ENCODE measurements at regions not wholly inside any gene's neighbourhood (a gene's known extent, or its start where the extent isn't known, plus 50 kb on each side); places are given as distances from the start of the nearest gene placed in this dataset.

DNA sequence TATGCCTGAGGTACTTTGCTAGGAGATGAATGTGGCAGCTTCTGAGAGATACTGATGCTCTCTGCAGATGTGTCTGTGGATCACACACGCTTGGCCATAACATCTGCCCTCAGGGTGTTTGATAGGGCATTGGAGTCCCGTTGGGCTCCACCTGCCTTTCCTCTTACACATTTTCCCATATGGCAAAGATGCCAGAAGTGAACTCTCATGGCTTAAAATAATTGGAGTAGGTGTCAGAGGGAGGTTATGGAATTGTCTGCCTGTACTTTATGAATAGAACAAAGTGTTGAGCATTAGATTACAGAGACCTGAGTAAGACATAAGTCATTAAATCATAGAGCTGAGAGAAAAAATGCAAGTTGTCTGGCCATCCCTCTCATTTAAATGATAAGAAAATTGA lies 75.3 kb upstream of the PNPT1 start:
- ATAC-seq (no peak), DNase-seq (ENCODE audit: low read depth, low spot score) (no peak), FAIRE-seq (no peak)
- in situ Hi-C loops (cut with MboI), result no loop called here
- H3K79me2 ChIP-seq (ENCODE audit: control insufficient read depth, insufficient read depth, low read length), result no peaks in the 10 kb centered on the region
- RAD21 ChIA-PET (ENCODE audit: unreplicated experiment), result no interaction called here
- no peak overlapping the region for H3K4me3 ChIP-seq
- H3K36me3 ChIP-seq (ENCODE audit: control insufficient read depth in 2 of 2, insufficient read depth in 2 of 2, low read length in 1 of 2), result no peaks in the 10 kb centered on the region
- CTCF ChIA-PET, result interaction anchor here (0.7 kb wide), 1 partner anchor 186 kb away, joined by 3 read pairs; no protein-coding TSS in a partner anchor
- 0% methylated on average over 2 of the region's 2 CpGs for WGBS (ENCODE audit: insufficient coverage, insufficient replicate concordance, low lambda C conversion rate, missing lambda C conversion rate)
- no peak overlapping the region for H3K9ac ChIP-seq (ENCODE audit: control insufficient read depth, insufficient read depth, low read length)
- no TSS peak for BruUV-seq (replicated peaks)
- intact Hi-C loops (cut with micrococcal nuclease; ENCODE audit: unreplicated experiment), result no loop called here
- H3K9me3 ChIP-seq (replicated peaks; ENCODE audit: control insufficient read depth, insufficient read depth, low read length), result no peaks in the 10 kb centered on the region
- no peak overlapping the region for H2AFZ ChIP-seq (ENCODE audit: control insufficient read depth, low read depth, low read length)
- no peaks in the 10 kb centered on the region; a peak in 1 of 4 replicates for H3K27me3 ChIP-seq (replicated peaks in 1 of 2; ENCODE audit: control insufficient read depth in 2 of 2, insufficient read depth in 2 of 2, low read length in 1 of 2)
- SMC1A ChIA-PET (ENCODE audit: uncharacterized antibody, unreplicated experiment), result interaction anchor here (3.9 kb wide), 1 partner anchor 191 kb away, joined by 45 read pairs; no protein-coding TSS in a partner anchor
- H3K27ac ChIP-seq (ENCODE audit: control insufficient read depth, insufficient read depth), result no peak overlapping the region
- H3K4me2 ChIP-seq (ENCODE audit: control insufficient read depth, insufficient read depth), result no peak overlapping the region
- no peaks in the 10 kb centered on the region for H4K20me1 ChIP-seq (ENCODE audit: control insufficient read depth, insufficient read depth)
- H3K4me1 ChIP-seq (ENCODE audit: control insufficient read depth, insufficient read depth, low read length), result no peaks in the 10 kb centered on the region
- POLR2A ChIA-PET, result no interaction called here
- no peak for TF ChIP-seq ESRRA (IDR thresholded peaks at IDR 0.05; ENCODE audit: low read length)
- no peak for TF ChIP-seq ZNF384 (IDR thresholded peaks at IDR 0.05; ENCODE audit: borderline replicate concordance, low read depth, low read length)
- TF ChIP-seq, protein P1, sequence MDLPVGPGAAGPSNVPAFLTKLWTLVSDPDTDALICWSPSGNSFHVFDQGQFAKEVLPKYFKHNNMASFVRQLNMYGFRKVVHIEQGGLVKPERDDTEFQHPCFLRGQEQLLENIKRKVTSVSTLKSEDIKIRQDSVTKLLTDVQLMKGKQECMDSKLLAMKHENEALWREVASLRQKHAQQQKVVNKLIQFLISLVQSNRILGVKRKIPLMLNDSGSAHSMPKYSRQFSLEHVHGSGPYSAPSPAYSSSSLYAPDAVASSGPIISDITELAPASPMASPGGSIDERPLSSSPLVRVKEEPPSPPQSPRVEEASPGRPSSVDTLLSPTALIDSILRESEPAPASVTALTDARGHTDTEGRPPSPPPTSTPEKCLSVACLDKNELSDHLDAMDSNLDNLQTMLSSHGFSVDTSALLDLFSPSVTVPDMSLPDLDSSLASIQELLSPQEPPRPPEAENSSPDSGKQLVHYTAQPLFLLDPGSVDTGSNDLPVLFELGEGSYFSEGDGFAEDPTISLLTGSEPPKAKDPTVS (IDR thresholded peaks at IDR 0.05; ENCODE audit: low read depth, low read length), result no peak
- no peak for TF ChIP-seq NFYB (IDR thresholded peaks at IDR 0.05; ENCODE audit: insufficient read depth, low read depth, low read length)
- no peak for TF ChIP-seq SMAD1 (IDR thresholded peaks at IDR 0.05; ENCODE audit: low read depth, partially characterized antibody)
- TF ChIP-seq, protein P2, sequence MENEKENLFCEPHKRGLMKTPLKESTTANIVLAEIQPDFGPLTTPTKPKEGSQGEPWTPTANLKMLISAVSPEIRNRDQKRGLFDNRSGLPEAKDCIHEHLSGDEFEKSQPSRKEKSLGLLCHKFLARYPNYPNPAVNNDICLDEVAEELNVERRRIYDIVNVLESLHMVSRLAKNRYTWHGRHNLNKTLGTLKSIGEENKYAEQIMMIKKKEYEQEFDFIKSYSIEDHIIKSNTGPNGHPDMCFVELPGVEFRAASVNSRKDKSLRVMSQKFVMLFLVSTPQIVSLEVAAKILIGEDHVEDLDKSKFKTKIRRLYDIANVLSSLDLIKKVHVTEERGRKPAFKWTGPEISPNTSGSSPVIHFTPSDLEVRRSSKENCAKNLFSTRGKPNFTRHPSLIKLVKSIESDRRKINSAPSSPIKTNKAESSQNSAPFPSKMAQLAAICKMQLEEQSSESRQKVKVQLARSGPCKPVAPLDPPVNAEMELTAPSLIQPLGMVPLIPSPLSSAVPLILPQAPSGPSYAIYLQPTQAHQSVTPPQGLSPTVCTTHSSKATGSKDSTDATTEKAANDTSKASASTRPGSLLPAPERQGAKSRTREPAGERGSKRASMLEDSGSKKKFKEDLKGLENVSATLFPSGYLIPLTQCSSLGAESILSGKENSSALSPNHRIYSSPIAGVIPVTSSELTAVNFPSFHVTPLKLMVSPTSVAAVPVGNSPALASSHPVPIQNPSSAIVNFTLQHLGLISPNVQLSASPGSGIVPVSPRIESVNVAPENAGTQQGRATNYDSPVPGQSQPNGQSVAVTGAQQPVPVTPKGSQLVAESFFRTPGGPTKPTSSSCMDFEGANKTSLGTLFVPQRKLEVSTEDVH (IDR thresholded peaks at IDR 0.05; ENCODE audit: low read depth, partially characterized antibody), result no peak
- no peak for TF ChIP-seq CHD1 (IDR thresholded peaks at IDR 0.05; ENCODE audit: low read depth, low read length)
- TF ChIP-seq, protein P3, sequence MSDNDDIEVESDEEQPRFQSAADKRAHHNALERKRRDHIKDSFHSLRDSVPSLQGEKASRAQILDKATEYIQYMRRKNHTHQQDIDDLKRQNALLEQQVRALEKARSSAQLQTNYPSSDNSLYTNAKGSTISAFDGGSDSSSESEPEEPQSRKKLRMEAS (IDR thresholded peaks at IDR 0.05; ENCODE audit: low read depth, low read length), result no peak
- TF ChIP-seq SRF (IDR thresholded peaks at IDR 0.05; ENCODE audit: low read depth in 2 of 2, low read length in 2 of 2), result no peak
- TF ChIP-seq KLF5 (IDR thresholded peaks at IDR 0.05; ENCODE audit: partially characterized antibody), result no peak
- TF ChIP-seq, protein P4, sequence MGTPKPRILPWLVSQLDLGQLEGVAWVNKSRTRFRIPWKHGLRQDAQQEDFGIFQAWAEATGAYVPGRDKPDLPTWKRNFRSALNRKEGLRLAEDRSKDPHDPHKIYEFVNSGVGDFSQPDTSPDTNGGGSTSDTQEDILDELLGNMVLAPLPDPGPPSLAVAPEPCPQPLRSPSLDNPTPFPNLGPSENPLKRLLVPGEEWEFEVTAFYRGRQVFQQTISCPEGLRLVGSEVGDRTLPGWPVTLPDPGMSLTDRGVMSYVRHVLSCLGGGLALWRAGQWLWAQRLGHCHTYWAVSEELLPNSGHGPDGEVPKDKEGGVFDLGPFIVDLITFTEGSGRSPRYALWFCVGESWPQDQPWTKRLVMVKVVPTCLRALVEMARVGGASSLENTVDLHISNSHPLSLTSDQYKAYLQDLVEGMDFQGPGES (IDR thresholded peaks at IDR 0.05), result no peak
- TF ChIP-seq, protein P5, sequence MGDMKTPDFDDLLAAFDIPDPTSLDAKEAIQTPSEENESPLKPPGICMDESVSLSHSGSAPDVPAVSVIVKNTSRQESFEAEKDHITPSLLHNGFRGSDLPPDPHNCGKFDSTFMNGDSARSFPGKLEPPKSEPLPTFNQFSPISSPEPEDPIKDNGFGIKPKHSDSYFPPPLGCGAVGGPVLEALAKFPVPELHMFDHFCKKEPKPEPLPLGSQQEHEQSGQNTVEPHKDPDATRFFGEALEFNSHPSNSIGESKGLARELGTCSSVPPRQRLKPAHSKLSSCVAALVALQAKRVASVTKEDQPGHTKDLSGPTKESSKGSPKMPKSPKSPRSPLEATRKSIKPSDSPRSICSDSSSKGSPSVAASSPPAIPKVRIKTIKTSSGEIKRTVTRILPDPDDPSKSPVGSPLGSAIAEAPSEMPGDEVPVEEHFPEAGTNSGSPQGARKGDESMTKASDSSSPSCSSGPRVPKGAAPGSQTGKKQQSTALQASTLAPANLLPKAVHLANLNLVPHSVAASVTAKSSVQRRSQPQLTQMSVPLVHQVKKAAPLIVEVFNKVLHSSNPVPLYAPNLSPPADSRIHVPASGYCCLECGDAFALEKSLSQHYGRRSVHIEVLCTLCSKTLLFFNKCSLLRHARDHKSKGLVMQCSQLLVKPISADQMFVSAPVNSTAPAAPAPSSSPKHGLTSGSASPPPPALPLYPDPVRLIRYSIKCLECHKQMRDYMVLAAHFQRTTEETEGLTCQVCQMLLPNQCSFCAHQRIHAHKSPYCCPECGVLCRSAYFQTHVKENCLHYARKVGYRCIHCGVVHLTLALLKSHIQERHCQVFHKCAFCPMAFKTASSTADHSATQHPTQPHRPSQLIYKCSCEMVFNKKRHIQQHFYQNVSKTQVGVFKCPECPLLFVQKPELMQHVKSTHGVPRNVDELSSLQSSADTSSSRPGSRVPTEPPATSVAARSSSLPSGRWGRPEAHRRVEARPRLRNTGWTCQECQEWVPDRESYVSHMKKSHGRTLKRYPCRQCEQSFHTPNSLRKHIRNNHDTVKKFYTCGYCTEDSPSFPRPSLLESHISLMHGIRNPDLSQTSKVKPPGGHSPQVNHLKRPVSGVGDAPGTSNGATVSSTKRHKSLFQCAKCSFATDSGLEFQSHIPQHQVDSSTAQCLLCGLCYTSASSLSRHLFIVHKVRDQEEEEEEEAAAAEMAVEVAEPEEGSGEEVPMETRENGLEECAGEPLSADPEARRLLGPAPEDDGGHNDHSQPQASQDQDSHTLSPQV (IDR thresholded peaks at IDR 0.05), result no peak
- TF ChIP-seq CBX5 (IDR thresholded peaks at IDR 0.05; ENCODE audit: low read depth), result no peak
- TF ChIP-seq NR2C2 (IDR thresholded peaks at IDR 0.05; ENCODE audit: borderline replicate concordance, control insufficient read depth, insufficient read length, low read depth), result no peak
- no peak for TF ChIP-seq ZNF24 (IDR thresholded peaks at IDR 0.05)
- no peak for TF ChIP-seq JUNB (IDR thresholded peaks at IDR 0.05)
